ENCODE measurements at regions not wholly inside any gene's neighbourhood (a gene's known extent, or its start where the extent isn't known, plus 50 kb on each side); places are given as distances from the start of the nearest gene placed in this dataset.

GRCh38 chr12:124442772-124443445 is 124.5 kb downstream of the NCOR2 start:
- DNase-seq, result no peak

- no peak for DNase-seq
Measured at GRCh38 chr12:124442281-124442680, 125.1 kb downstream of the NCOR2 start.

GRCh38 chr12:124441443-124442194 is 125.8 kb downstream of the NCOR2 start:
- DNase-seq, result no peak

- no peak for DNase-seq
Measured at GRCh38 chr12:124440841-124441381, 126.5 kb downstream of the NCOR2 start.

GRCh38 chr12:124440031-124440626 is 127.3 kb downstream of the NCOR2 start:
- DNase-seq, result no peak

- DNase-seq, result no peak
Measured at GRCh38 chr12:124438437-124439056, 128.9 kb downstream of the NCOR2 start.

GRCh38 chr12:124437617-124438436 is 129.6 kb downstream of the NCOR2 start:
- no peak for DNase-seq

- DNase-seq, result no peak
Measured at GRCh38 chr12:124437121-124437520, 130.3 kb downstream of the NCOR2 start.

- no peak for DNase-seq
Measured at GRCh38 chr12:124436366-124436765, 131.0 kb downstream of the NCOR2 start.

GRCh38 chr12:124435806-124436345 is 131.5 kb downstream of the NCOR2 start:
- DNase-seq, result no peak

- no peak for DNase-seq
Measured at GRCh38 chr12:124434951-124435805, 132.2 kb downstream of the NCOR2 start.

GRCh38 chr12:124434354-124434753 is 133.1 kb downstream of the NCOR2 start:
- DNase-seq, result no peak

GRCh38 chr12:124433879-124434278 is 133.5 kb downstream of the NCOR2 start:
- DNase-seq, result no peak

- no peak for DNase-seq
Measured at GRCh38 chr12:124433147-124433874, 134.1 kb downstream of the NCOR2 start.

GRCh38 chr12:124432376-124432775 is 135.0 kb downstream of the NCOR2 start:
- DNase-seq, result no peak

- no peak for DNase-seq
Measured at GRCh38 chr12:124431971-124432370, 135.4 kb downstream of the NCOR2 start.

GRCh38 chr12:124430491-124430890 is 135.6 kb downstream of the RFLNA start:
- DNase-seq, result no peak

GRCh38 chr12:124429535-124429934 is 134.6 kb downstream of the RFLNA start:
- DNase-seq, result no peak

- DNase-seq, result no peak
Measured at GRCh38 chr12:124428792-124429281, 133.9 kb downstream of the RFLNA start.

Data from T-helper 2 cell (primary cell).